ENCODE measurements at regions not wholly inside any gene's neighbourhood (a gene's known extent, or its start where the extent isn't known, plus 50 kb on each side); places are given as distances from the start of the nearest gene placed in this dataset.
A peak's percentile ranks its signal among the peaks of the same experiment; 100 is the strongest.
"Not testable (repeated sequence)": the region's sequence is repeated elsewhere in the genome, so short reads cannot be mapped to it uniquely, and the experiment has no call there.

DNA sequence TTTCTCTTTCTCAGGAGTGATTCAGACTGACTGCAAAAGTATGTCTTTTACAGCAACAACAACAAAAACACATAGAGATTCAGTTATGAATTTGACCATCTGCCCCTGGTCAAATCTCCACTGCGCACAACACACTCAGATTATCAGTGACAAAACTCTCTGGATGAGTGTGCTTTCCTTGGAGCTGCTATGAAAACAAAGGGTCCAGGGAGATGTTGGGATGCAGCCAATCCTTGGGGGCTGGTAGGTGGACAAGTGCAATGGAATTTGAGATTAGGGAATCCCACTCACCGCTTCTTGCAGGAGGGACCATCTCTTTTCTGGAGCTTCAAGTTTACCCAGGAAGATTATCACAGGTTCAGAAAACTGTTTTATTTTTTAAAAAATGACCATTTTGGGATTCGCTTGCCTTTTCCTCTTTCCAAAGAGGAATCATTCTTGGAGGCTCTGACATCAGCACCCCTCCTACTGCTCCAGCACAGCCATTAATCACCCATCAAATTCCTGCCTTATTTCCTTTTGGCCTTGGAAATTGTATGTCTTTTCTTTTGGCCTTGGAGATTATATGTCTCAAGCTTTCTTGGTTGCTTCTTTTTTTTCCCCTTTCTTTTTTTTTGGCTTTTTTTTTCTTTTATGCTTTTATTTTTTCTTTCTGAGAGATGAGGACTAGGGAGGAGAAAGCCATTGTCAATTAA is 311.8 kb downstream of the TSHZ3 start:
- no peak for DNase-seq

DNA sequence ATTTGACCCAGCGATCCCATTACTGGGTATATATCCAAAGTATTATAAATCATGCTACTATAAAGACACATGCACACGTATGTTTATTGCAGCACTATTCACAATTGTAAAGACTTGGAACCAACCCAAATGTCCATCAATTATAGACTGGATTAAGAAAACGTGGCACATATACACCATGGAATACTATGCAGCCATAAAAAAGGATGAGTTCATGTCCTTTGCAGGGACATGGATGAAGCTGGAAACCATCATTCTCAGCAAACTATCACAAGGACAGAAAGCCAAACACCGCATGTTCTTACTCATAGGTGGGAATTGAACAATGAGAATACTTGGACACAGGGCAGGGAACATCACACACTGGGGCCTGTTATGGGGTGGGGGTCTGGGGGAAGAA is 317.8 kb downstream of the TSHZ3 start:
- not testable (repeated sequence) for DNase-seq

DNA sequence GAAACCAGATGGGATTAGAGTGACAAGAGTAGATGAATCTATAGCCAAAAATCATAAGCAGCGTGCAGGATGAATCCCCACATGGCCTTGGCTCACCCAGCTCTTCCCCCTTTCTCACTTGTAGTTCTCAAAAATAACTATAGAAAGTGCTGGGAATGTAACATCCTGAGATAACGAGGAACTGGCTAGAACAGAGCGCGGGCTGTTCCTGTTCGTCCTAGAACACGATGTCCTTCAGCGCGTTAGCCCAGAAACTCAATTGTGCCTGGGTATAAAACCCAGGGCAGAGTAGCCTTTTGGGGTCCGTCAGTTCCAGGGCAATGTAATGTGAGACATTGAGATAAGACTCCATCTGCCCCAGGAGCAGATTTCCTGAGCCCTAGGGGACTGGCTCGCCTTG is 326.2 kb downstream of the TSHZ3 start:
- DNase-seq, result no peak

DNA sequence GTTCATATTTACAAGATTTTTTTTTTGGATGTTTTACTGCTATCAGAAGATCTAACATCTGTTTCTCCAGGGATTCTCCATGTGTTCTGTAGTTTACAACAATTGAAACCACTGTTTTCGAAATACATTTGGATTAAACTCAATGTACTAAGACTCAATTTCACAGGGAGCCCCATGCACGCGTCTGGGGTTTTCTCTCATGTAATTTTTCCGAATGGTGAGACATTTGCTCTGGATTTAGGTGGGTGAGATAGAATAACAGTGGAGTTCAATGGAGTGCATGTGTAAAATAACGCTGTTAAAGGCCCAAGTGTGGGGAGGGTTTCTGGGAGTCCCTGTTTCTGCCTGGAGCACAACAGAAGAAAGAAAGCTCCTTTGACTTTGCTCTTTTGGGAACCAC is 330.3 kb downstream of the TSHZ3 start:
- DNase-seq, result no peak

DNA sequence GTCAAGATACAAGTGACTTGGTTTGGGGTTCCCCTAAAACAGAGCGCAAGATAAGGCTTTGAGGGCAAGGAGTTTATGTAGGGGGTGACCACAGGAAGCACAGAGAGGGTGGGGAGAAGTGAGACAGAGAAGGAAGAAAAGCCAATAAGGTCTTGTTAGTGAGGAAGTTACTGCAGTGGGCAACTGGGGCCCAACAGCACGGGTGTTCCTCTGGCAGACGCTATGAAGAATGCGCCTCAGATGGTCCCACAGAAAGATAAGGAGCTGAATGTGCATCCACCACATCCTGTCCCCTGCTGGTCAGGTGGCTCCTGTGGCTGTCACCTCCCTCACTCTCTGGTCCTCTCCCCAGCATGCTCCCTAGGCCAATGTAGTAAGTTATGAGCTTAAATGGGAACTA is 333.5 kb downstream of the TSHZ3 start:
- no peak for DNase-seq

DNA sequence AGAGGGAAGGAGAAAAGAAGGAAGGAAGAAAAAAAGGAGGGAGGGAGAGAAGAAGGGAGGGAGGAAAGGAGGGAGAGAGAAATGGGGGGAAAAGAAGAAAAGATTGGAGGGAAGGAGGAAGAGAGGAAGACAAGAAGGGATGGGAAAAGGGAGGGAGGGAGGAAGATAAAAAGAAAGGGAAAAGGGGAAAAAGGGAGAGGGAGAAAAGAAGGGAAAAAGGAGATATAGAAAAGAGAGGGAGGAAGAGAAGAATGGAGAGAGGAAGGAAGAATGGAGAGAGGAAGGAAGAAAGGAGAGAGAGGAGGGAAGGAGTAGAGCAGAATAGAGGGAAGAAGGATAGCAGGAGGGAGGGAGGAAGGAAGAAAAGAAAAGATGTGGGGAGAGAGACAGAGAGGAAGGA is 334.6 kb downstream of the TSHZ3 start:
- DNase-seq, result no peak

DNA sequence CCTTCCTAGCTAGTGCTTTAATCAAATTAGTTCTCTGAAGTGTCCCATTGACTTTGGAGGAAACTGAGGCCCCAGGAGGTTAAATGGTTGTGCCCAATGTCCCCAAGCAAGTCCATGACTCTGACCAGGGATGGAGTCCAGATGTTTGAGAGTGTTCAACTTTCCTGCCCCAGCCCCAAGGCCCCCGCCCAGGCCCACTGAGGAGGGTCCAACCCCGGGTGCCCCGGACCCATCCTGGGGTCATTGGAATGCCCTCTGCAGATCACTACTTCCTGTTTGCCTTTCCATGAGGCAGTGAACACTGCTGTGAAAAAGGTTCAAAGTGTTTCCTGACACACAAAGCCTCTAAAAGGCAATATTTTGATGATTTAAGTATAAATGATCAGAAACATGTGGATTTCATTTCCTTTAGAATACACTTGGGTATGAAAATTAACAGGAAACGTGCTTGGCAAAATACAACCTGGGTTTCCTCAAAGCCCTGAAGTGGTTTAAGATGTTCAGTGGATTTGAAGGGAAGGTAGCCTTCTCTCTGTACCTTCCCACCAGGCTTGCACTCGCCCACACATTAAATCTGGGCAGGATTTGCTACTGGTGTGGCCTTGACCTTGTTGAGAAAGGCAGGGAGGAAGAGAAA is 335.7 kb downstream of the TSHZ3 start:
- no peak for DNase-seq

DNA sequence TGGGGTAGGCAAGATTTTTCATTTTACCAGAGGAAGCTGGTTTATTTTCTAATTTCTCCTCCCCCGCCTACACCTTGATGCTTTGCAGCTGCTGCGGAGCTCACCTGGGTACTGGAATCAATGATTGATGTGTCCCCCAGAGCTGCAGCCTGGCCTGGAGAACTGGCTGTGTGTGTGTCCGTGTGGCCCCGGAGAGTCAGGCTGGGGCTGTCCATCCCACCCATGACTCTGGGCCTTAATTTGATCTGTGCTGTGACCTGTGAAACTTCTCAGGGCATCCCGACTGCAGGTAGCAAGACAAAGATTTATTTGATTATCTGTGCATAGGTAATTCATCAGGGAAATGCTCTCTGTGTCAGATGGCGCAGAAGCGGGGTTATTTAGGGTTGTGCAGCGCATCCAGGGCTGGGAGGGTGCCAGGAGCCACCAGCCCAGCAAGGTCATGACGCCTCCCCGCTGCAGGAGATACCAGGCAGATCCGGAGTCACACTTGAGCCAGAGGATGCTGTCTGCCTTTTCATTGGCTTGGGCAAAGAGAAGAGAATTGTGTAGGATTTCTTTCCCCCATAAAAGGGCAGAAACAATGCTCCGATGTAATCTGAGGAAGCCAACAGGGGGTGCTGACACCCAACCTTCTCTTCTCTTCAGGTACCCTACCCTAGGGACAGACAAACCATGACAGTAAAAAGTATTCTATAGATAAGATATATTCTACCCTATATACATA is 346.6 kb downstream of the TSHZ3 start:
- peak; percentile 4 for DNase-seq

DNA sequence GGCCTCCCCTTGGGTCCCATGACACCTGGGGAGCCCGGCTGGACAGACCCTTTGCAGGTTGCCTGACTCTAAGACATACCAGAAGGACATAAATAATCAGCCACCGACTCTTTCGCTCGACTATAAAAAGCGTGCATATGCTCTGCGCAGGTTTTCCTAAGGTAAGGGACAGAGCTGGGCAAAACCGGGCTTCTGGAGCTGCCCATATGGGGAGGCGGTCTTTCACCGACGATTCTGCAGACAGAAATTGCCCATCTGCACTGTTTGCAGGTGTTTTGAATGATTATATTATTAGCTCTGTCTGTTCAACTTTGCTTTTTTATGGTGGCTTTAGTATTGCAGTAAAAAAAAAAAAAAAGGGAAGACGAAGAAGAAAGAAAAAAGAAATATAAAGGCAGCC is 347.2 kb downstream of the TSHZ3 start:
- DNase-seq, result no peak

DNA sequence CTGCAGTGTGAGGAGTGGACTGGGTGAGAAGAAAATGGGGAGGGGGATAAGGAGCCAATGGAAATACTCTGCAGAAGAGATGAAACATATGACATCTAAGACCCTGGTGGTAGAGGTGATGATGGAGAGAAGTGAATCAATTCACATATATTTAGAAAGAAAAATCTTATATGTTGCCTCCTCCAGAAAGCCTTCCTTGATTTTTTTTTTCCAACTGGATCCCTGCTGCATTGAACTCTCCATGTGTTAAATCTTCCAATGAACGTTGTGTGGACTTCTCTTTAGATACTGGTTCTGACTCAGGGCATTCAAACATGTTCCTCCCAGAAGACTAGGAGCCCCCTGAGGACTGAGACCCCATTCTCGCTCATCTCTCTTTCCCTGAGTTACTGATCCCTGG is 348.3 kb downstream of the TSHZ3 start:
- no peak for DNase-seq

DNA sequence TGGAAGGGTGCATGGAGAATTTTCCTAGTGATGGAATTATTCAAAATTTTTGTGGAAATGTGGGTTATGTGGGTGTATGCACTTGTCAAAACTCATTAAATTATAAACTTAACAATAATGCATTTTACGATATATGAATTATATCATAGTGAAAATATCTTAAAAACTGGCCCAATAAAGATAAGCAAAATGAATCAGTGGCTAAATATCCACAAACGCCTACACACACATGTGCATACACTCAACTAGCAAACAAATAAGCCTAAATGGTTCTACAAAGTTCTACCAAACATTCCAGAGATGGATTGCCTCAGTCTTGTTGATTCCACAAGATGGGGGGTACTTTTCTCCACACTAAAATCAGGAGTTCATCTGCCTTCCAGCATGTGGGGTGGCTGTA is 349.5 kb downstream of the TSHZ3 start:
- DNase-seq, result no peak

DNA sequence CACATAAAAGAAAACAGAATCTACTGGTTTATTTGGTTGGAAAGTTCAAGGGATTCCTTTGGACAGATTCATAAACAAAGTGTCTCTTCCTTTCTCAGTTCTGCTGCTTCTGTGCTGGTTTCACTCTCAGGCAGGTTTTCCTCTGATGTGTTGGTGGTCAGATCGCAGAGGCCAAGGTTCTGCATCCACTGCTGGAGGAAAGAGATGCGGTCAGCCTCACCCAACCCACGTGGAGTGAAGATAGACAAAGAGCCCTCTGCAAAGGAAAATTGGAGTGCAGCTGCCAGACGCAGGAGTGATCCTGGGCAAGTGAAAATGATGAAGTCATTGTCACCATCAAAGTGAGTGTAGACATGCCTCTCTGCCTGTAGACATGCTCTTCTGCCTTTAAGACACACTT is 352.0 kb downstream of the TSHZ3 start:
- no peak for DNase-seq

DNA sequence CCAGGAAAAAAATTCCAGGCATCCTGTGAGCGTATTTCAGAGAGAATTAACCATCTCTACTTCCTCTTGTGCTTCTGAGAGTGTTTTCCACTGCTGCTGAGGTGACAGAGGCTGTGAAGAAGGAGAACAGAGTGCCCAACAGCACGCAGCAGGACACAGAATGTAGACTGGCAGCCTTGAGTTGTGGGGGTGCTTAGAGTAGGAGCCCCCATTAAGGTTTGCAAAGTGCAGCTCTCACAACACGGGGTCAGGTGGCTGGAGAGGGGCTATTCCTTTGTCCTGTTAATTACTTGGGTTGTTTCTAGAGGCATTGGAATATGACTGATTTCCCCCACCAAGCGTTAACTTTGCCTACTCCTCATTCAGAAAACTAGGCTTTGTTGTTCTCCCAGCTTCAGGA is 370.6 kb downstream of the TSHZ3 start:
- no peak for DNase-seq

DNA sequence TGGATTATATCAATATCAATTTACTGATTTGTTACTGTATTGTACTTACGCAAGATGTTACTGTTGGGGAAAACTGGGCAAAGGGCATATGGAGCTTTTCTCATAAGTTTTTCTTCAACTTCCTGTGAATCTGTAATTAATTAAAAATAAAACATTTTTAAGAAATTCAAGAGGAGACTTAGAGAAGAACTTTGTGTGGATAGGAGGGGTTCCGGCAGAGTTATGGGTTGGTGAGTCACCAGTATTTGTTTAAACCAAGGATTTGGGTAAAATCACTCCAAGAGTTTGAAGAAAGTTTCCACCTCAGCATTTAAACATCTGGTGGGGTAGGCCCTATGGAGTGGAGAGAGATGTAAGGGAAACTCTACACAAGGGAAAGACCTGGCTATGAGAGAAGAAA is 379.6 kb downstream of the TSHZ3 start:
- no peak for DNase-seq

DNA sequence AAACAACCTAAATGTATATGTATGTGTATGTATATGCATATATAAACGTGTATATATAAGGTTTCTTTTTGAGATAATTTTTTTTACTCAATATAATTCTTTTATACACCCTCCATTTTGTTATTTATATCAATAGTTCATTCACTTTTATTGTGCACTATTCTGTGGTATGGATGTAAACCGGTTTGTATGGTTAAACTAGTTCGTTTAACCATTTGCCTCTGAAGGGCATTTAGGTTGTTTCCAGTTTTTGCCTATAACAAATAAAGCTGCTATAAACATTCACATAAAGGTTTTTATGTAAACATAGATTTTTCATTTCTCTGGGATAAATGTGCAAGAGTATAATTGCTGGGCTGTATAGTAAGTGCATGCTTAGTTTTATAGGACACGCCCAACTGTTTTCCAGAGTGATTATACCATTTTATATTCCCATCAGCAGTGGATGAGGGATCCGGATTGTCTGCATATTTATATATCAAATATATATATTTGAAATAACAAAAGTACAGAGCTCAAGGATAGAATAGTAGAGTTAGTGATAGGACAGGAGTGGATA is 380.3 kb downstream of the TSHZ3 start:
- DNase-seq, result no peak

DNA sequence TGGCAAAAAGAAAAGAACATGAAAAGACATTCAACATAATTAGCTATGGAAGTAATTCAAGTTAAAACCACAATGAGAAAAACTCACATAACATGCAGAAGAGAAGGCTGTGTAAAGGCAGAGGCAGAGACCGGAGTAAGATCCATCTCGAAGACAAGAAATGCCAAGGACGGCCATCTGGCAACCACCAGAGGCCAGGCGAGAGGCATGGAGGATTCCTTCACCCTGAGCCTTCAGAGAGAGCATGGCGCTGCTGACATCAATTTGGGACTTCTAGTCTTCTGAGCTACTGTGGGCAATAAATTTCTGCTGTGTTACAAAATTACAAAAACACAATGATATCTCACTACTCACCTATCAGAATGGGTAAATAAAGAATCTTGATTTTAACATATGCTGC is 381.0 kb downstream of the TSHZ3 start:
- DNase-seq, result no peak

DNA sequence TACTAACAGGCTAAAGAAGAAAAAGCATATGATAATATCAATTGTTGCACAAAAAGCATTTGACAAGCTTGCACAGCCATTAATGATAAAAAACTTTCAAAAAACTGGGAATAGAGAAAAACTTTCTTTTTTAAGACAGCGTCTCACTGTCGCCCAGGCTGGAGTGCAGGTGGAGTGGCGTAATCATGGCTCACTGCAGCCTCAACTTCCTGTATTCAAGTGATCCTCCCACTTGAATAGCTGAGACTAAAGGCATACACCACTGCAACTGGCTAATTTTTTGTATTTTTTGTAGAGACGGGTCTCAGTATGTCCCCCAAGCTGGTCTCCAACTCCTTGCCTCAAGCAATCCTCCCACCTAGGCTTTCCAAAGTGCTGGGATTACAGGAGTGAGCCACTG is 382.8 kb downstream of the TSHZ3 start:
- DNase-seq, result no peak

DNA sequence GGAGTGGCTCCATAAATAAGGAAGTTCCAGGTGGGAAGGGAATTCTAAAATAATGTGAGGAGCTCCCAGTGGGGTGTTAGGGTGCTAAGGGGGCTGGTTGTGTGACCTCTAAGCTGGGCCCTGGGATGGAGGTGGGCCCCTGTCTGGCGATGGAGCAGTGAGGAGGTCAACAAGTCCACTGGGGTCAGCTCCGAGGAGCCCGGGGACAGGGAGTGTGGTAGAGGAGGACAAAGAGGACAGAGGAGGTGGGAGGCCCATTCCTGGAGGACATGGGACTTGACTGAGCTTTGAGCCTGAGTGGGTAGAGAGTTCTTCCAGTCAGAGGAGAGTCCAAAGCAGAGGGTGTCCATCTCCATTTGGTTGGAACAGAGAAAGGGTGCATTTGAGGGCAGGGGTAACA is 390.2 kb downstream of the TSHZ3 start:
- DNase-seq, result no peak

DNA sequence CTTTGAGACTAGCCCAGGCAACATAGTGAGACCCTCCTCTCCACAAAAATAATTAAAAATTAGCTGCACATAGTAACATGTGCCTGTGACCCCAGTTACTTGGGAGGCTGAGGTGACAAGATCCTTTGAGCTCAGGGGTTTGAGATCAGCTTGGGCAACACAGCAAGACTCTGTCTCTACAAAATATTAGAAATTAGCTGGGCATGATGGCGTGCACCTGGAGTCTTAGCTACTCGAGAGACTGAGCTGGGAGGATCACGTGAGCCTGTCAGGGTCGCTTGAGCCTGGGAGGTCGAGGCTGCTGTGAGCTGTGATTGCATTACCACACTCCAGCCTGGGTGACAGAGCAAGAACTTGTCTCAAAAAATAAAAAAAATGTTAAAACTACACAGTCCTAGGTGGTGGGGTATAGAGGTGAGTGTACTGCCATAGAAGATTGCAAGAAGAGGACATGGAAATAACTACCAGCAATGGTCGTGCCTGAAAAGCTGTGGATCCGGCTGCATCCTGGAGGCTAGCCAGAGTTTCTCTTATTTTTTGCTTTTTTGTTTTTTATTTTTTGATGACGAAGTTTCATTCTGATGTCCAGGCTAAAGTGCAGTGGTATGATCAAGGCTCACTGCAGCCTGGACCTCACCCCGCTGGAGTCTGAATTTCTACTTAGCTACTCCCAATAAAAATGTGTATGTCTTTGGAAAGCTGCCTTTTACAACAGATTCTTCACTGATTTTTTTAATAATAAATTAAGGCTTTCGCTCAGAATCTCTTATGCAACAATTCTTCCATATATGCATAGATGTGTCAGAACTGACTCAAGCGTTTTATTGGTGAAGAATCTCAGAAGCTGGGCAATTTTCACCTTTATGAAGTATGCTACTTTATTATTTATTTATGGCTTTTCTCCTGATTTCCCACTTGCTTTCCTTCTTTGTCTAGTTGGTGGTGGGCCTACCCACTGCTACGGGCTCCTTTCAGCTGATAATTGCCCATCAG is 393.8 kb downstream of the TSHZ3 start:
- DNase-seq, result no peak

DNA sequence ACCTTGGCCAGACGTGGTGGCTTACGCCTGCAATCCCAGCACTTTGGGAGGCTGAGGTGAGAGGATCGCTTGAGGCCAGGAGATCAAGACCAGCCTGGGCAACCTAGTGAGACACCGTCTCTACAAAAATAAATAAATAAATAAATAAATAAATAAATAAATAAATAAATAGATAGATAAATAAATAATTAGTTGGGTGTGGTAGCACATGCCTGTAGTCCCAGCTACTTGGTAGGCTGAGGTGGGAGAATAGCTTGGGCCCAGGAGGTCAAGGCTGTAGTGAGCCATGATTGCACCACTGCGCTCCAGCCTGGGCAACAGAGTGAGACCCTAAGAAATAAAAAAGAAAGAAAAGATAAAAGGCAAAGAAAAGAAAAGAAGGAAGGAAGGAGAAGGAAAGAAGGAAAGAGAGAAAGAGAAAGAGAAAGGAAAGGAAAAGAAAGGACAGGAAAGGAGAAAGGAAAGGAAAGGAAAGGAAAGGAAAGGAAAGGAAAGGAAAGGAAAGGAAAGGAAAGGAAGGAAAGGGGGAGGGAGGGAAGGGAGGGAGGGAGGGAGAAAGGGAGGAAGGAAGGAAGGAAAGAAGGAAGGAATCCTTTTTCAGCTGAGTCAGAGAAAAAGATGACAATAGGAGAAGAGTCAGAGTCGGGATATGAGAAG is 404.8 kb downstream of the TSHZ3 start:
- not testable (repeated sequence) for DNase-seq

DNA sequence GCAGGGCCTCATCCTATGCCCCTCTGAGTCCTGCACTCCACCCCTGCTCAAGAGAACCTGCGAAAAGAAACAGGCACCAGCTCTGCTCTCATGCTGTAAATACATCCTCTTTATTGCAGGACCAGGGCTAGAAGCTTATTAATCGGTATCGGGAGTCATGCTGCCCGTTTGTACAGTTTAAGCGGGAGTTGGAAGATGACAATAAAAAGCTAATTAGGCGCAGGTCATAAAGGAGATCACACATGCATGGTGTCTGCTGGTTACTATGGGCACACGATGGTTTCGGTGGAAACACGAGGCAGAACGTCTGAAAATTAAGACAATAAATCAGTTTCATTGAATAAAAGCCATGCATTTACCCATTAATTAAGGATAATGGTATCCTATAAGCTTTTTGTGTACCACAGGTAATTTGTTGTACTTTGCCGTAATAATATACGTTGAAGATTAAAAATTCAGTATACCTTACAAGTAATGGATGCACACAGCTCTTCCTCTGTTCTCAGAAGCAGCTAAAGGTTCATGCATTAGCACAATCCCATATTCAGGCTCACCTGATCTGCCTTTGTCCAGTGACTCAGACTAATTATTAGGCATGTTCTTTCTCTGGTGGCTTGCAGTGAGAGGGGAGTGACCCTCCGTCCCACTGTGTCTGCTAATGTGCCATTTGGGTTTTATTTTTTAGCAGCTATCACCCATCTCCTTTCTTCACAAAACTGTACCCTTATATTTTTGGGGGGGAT is 406.0 kb downstream of the TSHZ3 start:
- DNase-seq, result no peak
